GM20000 (cell line): ENCODE measurements at regions not wholly inside any gene's neighbourhood (a gene's known extent, or its start where the extent isn't known, plus 50 kb on each side); places are given as distances from the start of the nearest gene placed in this dataset.

Source experiments
- DNase-seq: peaks from one replicate; pipeline ENCODE4 v3.0.0; 2012; ENCODE audit warnings: low spot score
- TF ChIP-seq, protein P1 (sequence below): IDR thresholded peaks from 2 replicates; pipeline ENCODE4 v1.5.1; 2012; ENCODE audit warnings: mild to moderate bottlenecking, control low read depth; ENCODE audit errors: extremely low read depth, missing control alignments

DNA sequence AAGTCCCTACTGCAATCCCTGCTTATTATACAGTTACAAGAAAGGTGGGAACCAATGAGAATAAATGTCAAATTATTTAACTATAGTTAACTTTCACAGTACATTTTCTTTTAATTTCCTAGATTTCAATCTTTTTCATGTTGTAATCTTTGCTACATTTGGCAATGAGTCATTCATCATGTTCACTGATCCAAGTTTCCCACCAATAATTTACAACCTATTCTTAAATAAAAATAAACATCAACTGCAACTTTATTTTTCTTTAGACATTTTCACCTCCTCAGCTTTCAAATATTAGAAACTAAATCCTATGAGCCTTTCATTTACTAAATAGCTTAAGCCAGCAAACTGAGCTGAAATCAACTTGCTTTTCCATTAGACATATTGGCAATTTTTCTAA is 541.3 kb upstream of the BTBD3 start:
- DNase-seq, result no peak
- TF ChIP-seq, protein P1, sequence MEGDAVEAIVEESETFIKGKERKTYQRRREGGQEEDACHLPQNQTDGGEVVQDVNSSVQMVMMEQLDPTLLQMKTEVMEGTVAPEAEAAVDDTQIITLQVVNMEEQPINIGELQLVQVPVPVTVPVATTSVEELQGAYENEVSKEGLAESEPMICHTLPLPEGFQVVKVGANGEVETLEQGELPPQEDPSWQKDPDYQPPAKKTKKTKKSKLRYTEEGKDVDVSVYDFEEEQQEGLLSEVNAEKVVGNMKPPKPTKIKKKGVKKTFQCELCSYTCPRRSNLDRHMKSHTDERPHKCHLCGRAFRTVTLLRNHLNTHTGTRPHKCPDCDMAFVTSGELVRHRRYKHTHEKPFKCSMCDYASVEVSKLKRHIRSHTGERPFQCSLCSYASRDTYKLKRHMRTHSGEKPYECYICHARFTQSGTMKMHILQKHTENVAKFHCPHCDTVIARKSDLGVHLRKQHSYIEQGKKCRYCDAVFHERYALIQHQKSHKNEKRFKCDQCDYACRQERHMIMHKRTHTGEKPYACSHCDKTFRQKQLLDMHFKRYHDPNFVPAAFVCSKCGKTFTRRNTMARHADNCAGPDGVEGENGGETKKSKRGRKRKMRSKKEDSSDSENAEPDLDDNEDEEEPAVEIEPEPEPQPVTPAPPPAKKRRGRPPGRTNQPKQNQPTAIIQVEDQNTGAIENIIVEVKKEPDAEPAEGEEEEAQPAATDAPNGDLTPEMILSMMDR, result no peak

DNA sequence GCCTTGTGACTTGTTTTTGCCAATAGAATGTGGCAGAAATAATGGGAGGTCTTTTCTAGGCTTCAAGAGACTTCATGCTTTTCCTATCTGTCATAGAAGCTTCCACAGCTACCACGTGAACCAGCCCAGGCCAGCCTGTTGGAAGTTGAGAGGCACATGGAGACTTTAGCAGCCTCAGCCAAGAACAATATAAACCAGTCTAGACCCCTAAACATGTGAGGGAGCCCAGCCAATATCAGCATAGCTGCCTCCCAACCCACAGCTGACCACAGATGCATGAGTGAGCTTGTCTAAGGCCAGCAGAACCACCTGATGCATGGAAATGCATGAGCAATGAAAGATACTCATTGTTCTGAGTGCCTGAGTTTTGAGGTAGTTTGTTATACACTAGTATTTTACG is 540.7 kb upstream of the BTBD3 start:
- TF ChIP-seq, protein P1, result no peak
- DNase-seq, result no peak

DNA sequence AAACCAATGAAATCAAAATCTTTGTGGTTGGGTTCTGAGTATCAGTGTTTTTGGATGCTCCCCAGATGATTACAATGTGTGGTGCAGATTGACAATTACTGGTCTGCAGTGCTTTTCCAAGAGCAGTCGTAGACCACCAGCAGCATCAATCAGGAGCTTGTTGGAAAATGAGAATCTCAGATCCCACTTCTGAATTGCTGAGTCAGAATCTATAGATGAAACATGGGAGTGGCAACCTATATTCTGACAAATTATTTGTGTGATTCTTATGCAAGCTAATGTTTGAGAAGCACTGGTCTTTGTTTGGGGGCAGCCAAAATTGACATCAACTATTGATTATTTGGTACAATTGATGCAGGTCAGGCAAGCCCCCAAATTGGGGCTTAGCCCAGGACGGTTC is 539.9 kb upstream of the BTBD3 start:
- TF ChIP-seq, protein P1, result no peak
- DNase-seq, result no peak

DNA sequence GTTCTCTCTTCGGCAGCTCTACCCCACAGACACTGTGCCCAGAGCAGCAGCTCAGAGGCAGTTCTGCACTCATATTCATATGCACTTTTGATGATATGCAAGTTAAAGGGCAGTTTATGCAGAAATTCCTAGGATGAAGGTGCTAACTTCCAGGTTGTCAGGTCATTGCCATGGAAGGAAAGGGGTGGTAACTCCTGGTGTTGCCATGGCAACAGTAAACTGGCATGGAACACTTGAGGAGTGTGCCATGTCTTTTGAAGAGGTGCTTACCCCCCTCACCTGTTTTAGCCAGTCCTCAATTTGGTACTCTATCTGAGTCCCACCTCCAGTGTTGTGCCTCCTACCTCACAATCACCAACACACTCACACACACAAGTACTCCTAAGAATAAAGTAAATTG is 539.4 kb upstream of the BTBD3 start:
- TF ChIP-seq, protein P1, result no peak
- no peak for DNase-seq

DNA sequence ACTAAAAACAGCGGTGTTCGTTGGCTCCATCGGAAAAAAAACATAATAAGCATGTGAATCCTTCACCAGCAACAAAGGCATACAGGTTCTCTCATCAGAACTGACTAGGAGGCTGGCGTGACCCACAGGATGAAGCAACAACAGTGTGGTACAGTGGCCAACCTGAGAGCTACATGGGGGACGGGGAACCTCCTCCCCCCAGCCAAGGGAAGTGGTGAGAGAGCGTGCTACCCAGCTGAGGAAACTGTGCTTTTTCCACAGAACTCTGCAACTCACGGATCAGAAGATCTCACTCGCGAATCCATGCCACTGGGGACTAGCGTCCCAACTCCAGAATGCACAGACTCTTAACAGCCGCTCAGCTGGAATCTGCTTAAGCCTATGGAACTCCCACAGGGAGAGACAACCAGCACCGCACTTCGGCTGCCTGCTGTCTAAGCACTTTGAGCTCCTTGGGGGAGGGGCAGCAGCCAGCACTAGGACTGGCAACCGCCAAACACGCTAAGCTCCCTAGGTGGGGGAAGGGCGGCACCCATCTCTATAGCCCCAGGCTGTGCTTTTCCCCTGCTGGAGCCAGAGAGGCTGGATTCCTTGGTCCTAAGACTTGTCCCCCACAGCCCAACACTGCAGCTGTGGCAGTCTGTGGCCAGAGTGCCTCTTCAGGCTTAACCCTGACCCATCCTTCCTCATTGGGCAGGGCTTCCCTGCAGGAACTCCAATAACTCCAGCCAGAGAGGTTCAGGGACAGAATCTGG is 538.3 kb upstream of the BTBD3 start:
- TF ChIP-seq, protein P1, result no peak
- DNase-seq, result no peak

DNA sequence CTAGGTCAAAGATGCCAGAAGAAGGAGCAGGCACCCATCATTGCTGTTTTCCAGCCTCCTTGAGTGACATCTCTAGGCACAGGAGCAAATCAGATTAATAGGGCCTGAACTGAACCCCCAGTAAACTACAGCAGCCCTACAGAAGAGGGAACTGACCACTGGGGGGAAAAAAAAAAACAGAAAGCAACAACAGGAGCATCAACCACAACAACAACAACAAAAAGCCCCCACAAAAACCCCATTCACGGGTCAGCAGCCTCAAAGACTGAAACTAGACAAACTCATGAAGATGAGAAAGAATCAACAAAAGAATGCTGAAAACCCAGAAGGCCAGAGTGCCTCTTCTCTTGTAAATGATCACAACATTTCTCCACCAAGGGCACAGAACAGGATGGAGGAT is 537.4 kb upstream of the BTBD3 start:
- TF ChIP-seq, protein P1, result no peak
- DNase-seq, result no peak

DNA sequence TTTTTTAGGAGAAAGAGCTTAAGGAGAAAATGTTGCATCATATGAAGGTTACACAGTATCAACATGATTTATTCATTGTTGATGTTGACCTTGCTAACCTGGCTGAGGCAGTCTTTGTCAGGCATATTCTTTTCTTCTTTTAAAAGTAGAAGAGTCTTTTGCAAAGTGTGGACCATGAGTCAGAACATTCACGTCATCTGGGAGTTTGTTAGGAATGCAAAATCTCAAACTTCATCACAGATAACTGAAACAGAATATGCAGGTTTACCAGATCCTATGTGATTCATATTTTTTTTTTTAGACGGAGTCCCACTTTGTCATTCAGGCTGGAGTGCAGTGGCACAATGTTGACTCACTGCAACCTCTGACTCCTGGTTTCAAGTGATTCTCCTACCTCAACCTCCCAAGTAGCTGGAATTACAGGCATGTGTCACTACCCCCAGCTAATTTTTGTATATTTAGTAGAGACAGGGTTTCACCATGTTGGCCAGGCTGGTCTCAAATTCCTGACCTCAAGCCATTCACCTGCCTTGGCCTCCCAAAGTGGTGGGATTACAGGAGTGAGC is 530.4 kb upstream of the BTBD3 start:
- no peak for DNase-seq

More for the DNA sequence above, 530.4 kb upstream of the BTBD3 start:
- TF ChIP-seq, protein P1, result no peak
